ENCODE measurements at regions not wholly inside any gene's neighbourhood (a gene's known extent, or its start where the extent isn't known, plus 50 kb on each side); places are given as distances from the start of the nearest gene placed in this dataset.

- Histone ChIP-seq H3K27ac (no peak overlapping the region), H3K27me3 (no peaks in the 10 kb centered on the region), H3K4me1 (ENCODE audit: low read depth) (no peaks in the 10 kb centered on the region), H3K9me3 (ENCODE audit: low read depth) (no peaks in the 10 kb centered on the region), H3K36me3 (no peaks in the 10 kb centered on the region), H3K4me3 (no peak overlapping the region)
- DNase-seq (ENCODE audit: low read depth in 1 of 2, low spot score in 1 of 2) = no peak
- TF ChIP-seq, protein P1, sequence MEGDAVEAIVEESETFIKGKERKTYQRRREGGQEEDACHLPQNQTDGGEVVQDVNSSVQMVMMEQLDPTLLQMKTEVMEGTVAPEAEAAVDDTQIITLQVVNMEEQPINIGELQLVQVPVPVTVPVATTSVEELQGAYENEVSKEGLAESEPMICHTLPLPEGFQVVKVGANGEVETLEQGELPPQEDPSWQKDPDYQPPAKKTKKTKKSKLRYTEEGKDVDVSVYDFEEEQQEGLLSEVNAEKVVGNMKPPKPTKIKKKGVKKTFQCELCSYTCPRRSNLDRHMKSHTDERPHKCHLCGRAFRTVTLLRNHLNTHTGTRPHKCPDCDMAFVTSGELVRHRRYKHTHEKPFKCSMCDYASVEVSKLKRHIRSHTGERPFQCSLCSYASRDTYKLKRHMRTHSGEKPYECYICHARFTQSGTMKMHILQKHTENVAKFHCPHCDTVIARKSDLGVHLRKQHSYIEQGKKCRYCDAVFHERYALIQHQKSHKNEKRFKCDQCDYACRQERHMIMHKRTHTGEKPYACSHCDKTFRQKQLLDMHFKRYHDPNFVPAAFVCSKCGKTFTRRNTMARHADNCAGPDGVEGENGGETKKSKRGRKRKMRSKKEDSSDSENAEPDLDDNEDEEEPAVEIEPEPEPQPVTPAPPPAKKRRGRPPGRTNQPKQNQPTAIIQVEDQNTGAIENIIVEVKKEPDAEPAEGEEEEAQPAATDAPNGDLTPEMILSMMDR (IDR thresholded peaks at IDR 0.05; ENCODE audit: low read depth, low read length) = no peak
These were observed 943.1 kb upstream of the WWC1 start for GRCh38 chr5:167348251-167348926.

DNA sequence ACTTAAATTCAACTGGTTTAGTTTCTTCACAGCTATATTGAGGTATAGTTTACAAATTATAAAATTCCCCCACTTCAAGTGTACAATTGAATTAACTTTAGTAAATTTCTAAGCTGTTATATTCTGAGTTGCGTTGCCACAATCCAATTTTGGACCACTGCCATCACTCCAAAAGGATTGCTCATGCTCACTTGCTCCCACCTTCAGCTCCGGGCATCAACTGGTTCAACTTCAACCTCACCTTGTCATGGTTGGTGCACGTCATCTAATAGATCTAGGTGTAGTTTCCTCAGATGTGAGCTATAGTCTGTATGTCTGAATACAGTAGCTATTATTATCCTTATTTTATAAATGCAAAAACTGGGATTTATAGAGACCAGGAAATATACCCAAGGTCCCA lies 942.5 kb upstream of the WWC1 start:
- no peak for DNase-seq (ENCODE audit: low read depth in 1 of 2, low spot score in 1 of 2)
- H3K9me3 ChIP-seq (ENCODE audit: low read depth) = no peaks in the 10 kb centered on the region
- H3K4me1 ChIP-seq (ENCODE audit: low read depth) = no peaks in the 10 kb centered on the region
- TF ChIP-seq, protein P1 (IDR thresholded peaks at IDR 0.05; ENCODE audit: low read depth, low read length) = no peak
- no peaks in the 10 kb centered on the region for H3K36me3 ChIP-seq
- H3K27me3 ChIP-seq = no peaks in the 10 kb centered on the region
- H3K4me3 ChIP-seq = no peak overlapping the region
- H3K27ac ChIP-seq = no peak overlapping the region

GRCh38 chr5:167351316-167351715 lies 940.1 kb upstream of the WWC1 start:
- no peaks in the 10 kb centered on the region for H3K27me3 ChIP-seq
- TF ChIP-seq, protein P1 (IDR thresholded peaks at IDR 0.05; ENCODE audit: low read depth, low read length) = no peak
- H3K9me3 ChIP-seq (ENCODE audit: low read depth) = no peaks in the 10 kb centered on the region
- H3K36me3 ChIP-seq = no peaks in the 10 kb centered on the region
- H3K4me1 ChIP-seq (ENCODE audit: low read depth) = peaks cover 6% of the 10 kb centered on the region
- no peak for DNase-seq (ENCODE audit: low read depth in 1 of 2, low spot score in 1 of 2)
- H3K27ac ChIP-seq = no peak overlapping the region
- H3K4me3 ChIP-seq = no peak overlapping the region

GRCh38 chr5:167352801-167353200 lies 938.6 kb upstream of the WWC1 start:
- peaks cover 6% of the 10 kb centered on the region for H3K4me1 ChIP-seq (ENCODE audit: low read depth)
- no peaks in the 10 kb centered on the region for H3K36me3 ChIP-seq
- no peaks in the 10 kb centered on the region for H3K27me3 ChIP-seq
- H3K27ac ChIP-seq = no peak overlapping the region
- no peak for DNase-seq (ENCODE audit: low read depth in 1 of 2, low spot score in 1 of 2)
- TF ChIP-seq, protein P1 (IDR thresholded peaks at IDR 0.05; ENCODE audit: low read depth, low read length) = no peak
- no peak overlapping the region for H3K4me3 ChIP-seq
- H3K9me3 ChIP-seq (ENCODE audit: low read depth) = no peaks in the 10 kb centered on the region

DNA sequence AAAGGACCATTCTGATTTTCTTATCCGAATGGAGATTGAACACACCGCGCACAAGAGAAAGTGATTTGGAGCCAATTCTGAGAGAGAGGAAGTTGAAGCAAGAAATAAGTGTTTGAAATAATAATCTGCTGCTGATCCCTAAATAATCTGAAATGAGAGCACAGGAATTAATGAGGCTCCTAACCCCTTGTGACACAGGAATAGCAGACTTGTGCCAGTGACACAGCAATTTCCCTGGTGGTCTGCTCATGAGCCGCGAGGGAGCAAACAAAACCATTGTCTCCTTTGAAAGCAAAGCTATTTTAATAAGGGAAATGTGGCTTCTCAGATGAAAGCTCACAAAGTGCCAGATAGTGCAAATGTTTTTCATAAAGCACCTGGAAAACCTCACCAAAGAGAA lies 936.1 kb upstream of the WWC1 start:
- H3K27ac ChIP-seq = no peak overlapping the region
- TF ChIP-seq, protein P1 (IDR thresholded peaks at IDR 0.05; ENCODE audit: low read depth, low read length) = no peak
- DNase-seq (ENCODE audit: low read depth in 1 of 2, low spot score in 1 of 2) = no peak
- no peak overlapping the region for H3K4me3 ChIP-seq
- no peaks in the 10 kb centered on the region for H3K36me3 ChIP-seq
- no peaks in the 10 kb centered on the region for H3K27me3 ChIP-seq
- peaks cover 6% of the 10 kb centered on the region for H3K4me1 ChIP-seq (ENCODE audit: low read depth)
- H3K9me3 ChIP-seq (ENCODE audit: low read depth) = no peaks in the 10 kb centered on the region

Data from cardiac muscle cell (in vitro differentiated cells and primary cell).